HUES64 (cell line): ENCODE measurements at regions not wholly inside any gene's neighbourhood (a gene's known extent, or its start where the extent isn't known, plus 50 kb on each side); places are given as distances from the start of the nearest gene placed in this dataset.

Experiments
- H3K27ac ChIP-seq: 2 replicates; pipeline ENCODE4 v1.7.0; 2013; ENCODE audit warnings: low read depth, low read length, inconsistent platforms
- H3K27me3 ChIP-seq: 2 replicates; pipeline ENCODE4 v1.6.1; 2013; ENCODE audit warnings: mild to moderate bottlenecking, low read length; ENCODE audit not compliant: insufficient read depth
- H3K36me3 ChIP-seq: 2 replicates; pipeline ENCODE4 v1.6.1; 2013; ENCODE audit warnings: mild to moderate bottlenecking, low read length; ENCODE audit not compliant: insufficient read depth
- H3K4me1 ChIP-seq: 2 replicates; pipeline ENCODE4 v1.6.1; 2013; ENCODE audit warnings: mild to moderate bottlenecking, low read length, moderate library complexity; ENCODE audit not compliant: insufficient read depth
- H3K4me3 ChIP-seq: 2 replicates; pipeline ENCODE4 v1.5.1; 2013; ENCODE audit warnings: mild to moderate bottlenecking, low read length, moderate library complexity
- H3K9ac ChIP-seq: 2 replicates; pipeline ENCODE4 v1.6.1; 2013; ENCODE audit warnings: mild to moderate bottlenecking, low read depth, low read length
- H3K9me3 ChIP-seq: 2 replicates; pipeline ENCODE4 v1.6.1; 2013; ENCODE audit warnings: low read depth, low read length; ENCODE audit not compliant: insufficient read depth
- WGBS: fragments of 150-250, 120-280 bp; methylation state at CpG from one replicate; pipeline ENCODE4 v1.1.7; 2013; ENCODE audit warnings: missing lambda C conversion rate; 5-methylcytosine and 5-hydroxymethylcytosine counted together

GRCh38 chr4:86481440-86481839, 112.7 kb upstream of the PTPN13 start:
- no peak overlapping the region for H3K4me3 ChIP-seq
- WGBS, result 43% methylated on average over 1 of the region's 1 CpG
- H3K9ac ChIP-seq, result peak overlapping the region; percentile 72

GRCh38 chr4:86482306-86483172, 111.6 kb upstream of the PTPN13 start:
- WGBS, result 8% methylated on average over 5 of the region's 5 CpGs
- Histone ChIP-seq H3K9me3 (no peaks in the 10 kb centered on the region), H3K4me3 (0 out of 2 replicates have a peak overlapping the region, but pooled peaks have one; percentile 7), H3K36me3 (no peaks in the 10 kb centered on the region), H3K27me3 (no peaks in the 10 kb centered on the region), H3K4me1 (peaks cover 50% of the 10 kb centered on the region), H3K27ac (peak overlapping the region; percentile 95), H3K9ac (peak overlapping the region; percentile 72)

More at GRCh38 chr4:86481440-86481839, 112.7 kb upstream of the PTPN13 start:
- H3K36me3 ChIP-seq, result no peaks in the 10 kb centered on the region
- H3K27me3 ChIP-seq, result no peaks in the 10 kb centered on the region
- peaks cover 50% of the 10 kb centered on the region for H3K4me1 ChIP-seq
- H3K9me3 ChIP-seq, result no peaks in the 10 kb centered on the region
- peak overlapping the region; percentile 95 for H3K27ac ChIP-seq

GRCh38 chr4:86483173-86483490, 111.0 kb upstream of the PTPN13 start:
- peak overlapping the region; percentile 9; the same call in 1 of the 2 replicates for H3K4me3 ChIP-seq
- H3K27ac ChIP-seq, result peak overlapping the region; percentile 95
- H3K9ac ChIP-seq, result peak overlapping the region; percentile 54; the same call in 1 of the 2 replicates
- peaks cover 50% of the 10 kb centered on the region for H3K4me1 ChIP-seq
- 0% methylated on average over 1 of the region's 2 CpGs for WGBS
- H3K27me3 ChIP-seq, result no peaks in the 10 kb centered on the region
- H3K36me3 ChIP-seq, result no peaks in the 10 kb centered on the region
- H3K9me3 ChIP-seq, result no peaks in the 10 kb centered on the region

GRCh38 chr4:86483773-86484172, 110.3 kb upstream of the PTPN13 start:
- H3K9me3 ChIP-seq, result no peaks in the 10 kb centered on the region
- no peaks in the 10 kb centered on the region for H3K36me3 ChIP-seq
- peaks cover 50% of the 10 kb centered on the region for H3K4me1 ChIP-seq
- H3K4me3 ChIP-seq, result no peak overlapping the region
- H3K9ac ChIP-seq, result peak overlapping the region; percentile 19; the same call in 1 of the 2 replicates
- 86% methylated on average over 1 of the region's 2 CpGs for WGBS
- peak overlapping the region; percentile 95 for H3K27ac ChIP-seq
- H3K27me3 ChIP-seq, result no peaks in the 10 kb centered on the region

GRCh38 chr4:86484241-86484640, 109.9 kb upstream of the PTPN13 start:
- Histone ChIP-seq H3K27ac (peak overlapping the region; percentile 95), H3K36me3 (no peaks in the 10 kb centered on the region), H3K27me3 (no peaks in the 10 kb centered on the region), H3K9me3 (no peaks in the 10 kb centered on the region), H3K4me3 (no peak overlapping the region), H3K9ac (no peak overlapping the region), H3K4me1 (peaks cover 50% of the 10 kb centered on the region)
- WGBS, result 88% methylated on average over 3 of the region's 3 CpGs

GRCh38 chr4:86487738-86488348, 106.3 kb upstream of the PTPN13 start:
- Histone ChIP-seq H3K9ac (no peak overlapping the region), H3K9me3 (no peaks in the 10 kb centered on the region), H3K27ac (no peak overlapping the region), H3K36me3 (no peaks in the 10 kb centered on the region), H3K4me3 (no peak overlapping the region), H3K27me3 (no peaks in the 10 kb centered on the region), H3K4me1 (peaks cover 23% of the 10 kb centered on the region)
- WGBS, result 92% methylated on average over 3 of the region's 3 CpGs

- Histone ChIP-seq H3K4me3 (no peak overlapping the region), H3K9me3 (no peaks in the 10 kb centered on the region), H3K27me3 (no peaks in the 10 kb centered on the region), H3K9ac (no peak overlapping the region), H3K36me3 (no peaks in the 10 kb centered on the region), H3K4me1 (peaks cover 15% of the 10 kb centered on the region), H3K27ac (no peak overlapping the region)
Observed at GRCh38 chr4:86493460-86493859, 100.7 kb upstream of the PTPN13 start.

GRCh38 chr4:86496094-86497080, 97.7 kb upstream of the PTPN13 start:
- no peak overlapping the region for H3K9ac ChIP-seq
- H3K27ac ChIP-seq, result no peak overlapping the region; the same call in 1 of the 2 replicates
- H3K9me3 ChIP-seq, result no peaks in the 10 kb centered on the region
- H3K27me3 ChIP-seq, result no peaks in the 10 kb centered on the region
- 62% methylated on average over 4 of the region's 5 CpGs for WGBS
- H3K36me3 ChIP-seq, result no peaks in the 10 kb centered on the region
- peaks cover 15% of the 10 kb centered on the region for H3K4me1 ChIP-seq
- no peak overlapping the region for H3K4me3 ChIP-seq

- Histone ChIP-seq H3K9me3 (no peaks in the 10 kb centered on the region), H3K4me3 (no peak overlapping the region), H3K27me3 (no peaks in the 10 kb centered on the region), H3K27ac (no peak overlapping the region; the same call in 1 of the 2 replicates), H3K36me3 (no peaks in the 10 kb centered on the region), H3K4me1 (peaks cover 15% of the 10 kb centered on the region), H3K9ac (no peak overlapping the region)
- WGBS, result 94% methylated on average over 2 of the region's 2 CpGs
Observed at GRCh38 chr4:86497131-86497530, 97.0 kb upstream of the PTPN13 start.

- Histone ChIP-seq H3K27ac (no peak overlapping the region; the same call in 1 of the 2 replicates), H3K9me3 (no peaks in the 10 kb centered on the region)
- WGBS, result 42% methylated on average over 5 of the region's 5 CpGs
Observed at GRCh38 chr4:86497980-86498862, 95.9 kb upstream of the PTPN13 start.

More at GRCh38 chr4:86497980-86498862, 95.9 kb upstream of the PTPN13 start:
- Histone ChIP-seq H3K36me3 (no peaks in the 10 kb centered on the region), H3K4me3 (no peak overlapping the region), H3K4me1 (peaks cover 14% of the 10 kb centered on the region), H3K9ac (no peak overlapping the region), H3K27me3 (no peaks in the 10 kb centered on the region)
